ENCODE measurements at regions not wholly inside any gene's neighbourhood (a gene's known extent, or its start where the extent isn't known, plus 50 kb on each side); places are given as distances from the start of the nearest gene placed in this dataset.

DNA sequence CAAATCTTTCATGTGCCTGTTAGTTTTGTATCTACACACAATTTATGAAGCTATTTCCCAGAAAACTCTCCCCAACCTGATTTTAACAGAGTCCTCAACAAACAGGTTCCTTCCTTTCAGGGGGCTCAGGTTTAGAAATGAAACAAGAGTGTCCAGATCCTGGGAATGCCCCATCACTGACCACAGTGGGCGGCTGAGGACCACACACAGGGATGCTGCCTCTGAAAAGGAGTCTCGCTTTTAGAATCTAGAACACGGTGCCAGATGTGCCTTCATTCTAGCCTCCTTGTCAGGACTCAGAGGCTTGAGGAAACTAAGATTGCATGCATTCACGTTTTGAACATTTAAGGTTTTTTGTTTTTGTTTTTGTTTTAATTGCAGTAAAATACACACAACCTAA lies 115.0 kb downstream of the FOXB1 start:
- Histone ChIP-seq H3K9me3 (no peaks in the 10 kb centered on the region), H3K4me3 (ENCODE audit: low read depth in 1 of 2, low read length in 1 of 2) (no peak overlapping the region), H3K36me3 (no peaks in the 10 kb centered on the region), H3K27ac (no peak overlapping the region), H3K27me3 (peaks cover 13% of the 10 kb centered on the region), H3K4me1 (ENCODE audit: control insufficient read depth in 1 of 2, insufficient read depth in 1 of 2, low read depth in 1 of 2, low read length in 1 of 2) (no peaks in the 10 kb centered on the region)
- TF ChIP-seq, protein P1, sequence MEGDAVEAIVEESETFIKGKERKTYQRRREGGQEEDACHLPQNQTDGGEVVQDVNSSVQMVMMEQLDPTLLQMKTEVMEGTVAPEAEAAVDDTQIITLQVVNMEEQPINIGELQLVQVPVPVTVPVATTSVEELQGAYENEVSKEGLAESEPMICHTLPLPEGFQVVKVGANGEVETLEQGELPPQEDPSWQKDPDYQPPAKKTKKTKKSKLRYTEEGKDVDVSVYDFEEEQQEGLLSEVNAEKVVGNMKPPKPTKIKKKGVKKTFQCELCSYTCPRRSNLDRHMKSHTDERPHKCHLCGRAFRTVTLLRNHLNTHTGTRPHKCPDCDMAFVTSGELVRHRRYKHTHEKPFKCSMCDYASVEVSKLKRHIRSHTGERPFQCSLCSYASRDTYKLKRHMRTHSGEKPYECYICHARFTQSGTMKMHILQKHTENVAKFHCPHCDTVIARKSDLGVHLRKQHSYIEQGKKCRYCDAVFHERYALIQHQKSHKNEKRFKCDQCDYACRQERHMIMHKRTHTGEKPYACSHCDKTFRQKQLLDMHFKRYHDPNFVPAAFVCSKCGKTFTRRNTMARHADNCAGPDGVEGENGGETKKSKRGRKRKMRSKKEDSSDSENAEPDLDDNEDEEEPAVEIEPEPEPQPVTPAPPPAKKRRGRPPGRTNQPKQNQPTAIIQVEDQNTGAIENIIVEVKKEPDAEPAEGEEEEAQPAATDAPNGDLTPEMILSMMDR (IDR thresholded peaks at IDR 0.05): no peak

DNA sequence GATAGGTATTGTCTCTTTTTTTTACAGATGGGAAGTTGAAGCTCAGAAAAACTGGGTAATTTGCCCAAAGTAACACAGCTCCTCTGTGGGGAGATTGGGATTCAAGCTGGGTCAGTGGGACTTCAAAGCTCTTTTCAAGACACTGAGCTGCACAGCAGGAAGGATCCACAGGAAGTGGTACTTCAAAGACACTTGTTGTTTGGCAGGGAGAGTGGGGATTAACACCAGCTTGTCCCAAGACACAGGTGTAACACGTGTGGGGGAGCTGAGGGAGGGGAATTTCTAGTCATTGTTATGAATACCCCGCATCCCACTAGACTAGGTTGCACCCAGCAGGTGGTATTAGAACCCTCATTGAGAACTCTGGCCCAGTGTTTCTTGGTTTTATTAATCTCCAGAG lies 116.0 kb downstream of the FOXB1 start:
- Histone ChIP-seq H3K27me3 (peaks cover 19% of the 10 kb centered on the region), H3K36me3 (no peaks in the 10 kb centered on the region), H3K9me3 (no peaks in the 10 kb centered on the region), H3K27ac (no peak overlapping the region), H3K4me1 (ENCODE audit: control insufficient read depth in 1 of 2, insufficient read depth in 1 of 2, low read depth in 1 of 2, low read length in 1 of 2) (no peaks in the 10 kb centered on the region), H3K4me3 (ENCODE audit: low read depth in 1 of 2, low read length in 1 of 2) (no peak overlapping the region)
- TF ChIP-seq, protein P1 (IDR thresholded peaks at IDR 0.05): no peak

DNA sequence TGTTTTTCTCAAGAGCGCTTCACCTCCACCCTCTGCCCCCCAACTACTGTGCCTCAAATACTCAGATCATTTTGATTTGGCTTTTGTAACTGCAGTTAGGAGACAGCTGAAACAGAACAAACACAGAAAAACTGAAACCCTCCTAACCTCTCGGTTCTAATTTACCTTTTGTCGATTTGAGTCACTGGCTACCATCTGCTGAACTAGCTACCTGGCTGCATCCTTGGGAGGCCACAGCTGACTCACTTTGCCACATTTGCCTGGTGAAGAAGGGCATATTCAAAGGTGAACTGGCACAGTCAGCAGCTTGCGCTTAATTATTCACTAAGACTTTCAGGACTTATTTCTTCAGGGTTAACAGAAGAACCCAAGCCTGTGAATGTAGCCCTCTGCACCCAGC lies 117.7 kb downstream of the FOXB1 start:
- peaks cover 32% of the 10 kb centered on the region for H3K27me3 ChIP-seq
- H3K36me3 ChIP-seq: no peaks in the 10 kb centered on the region
- no peaks in the 10 kb centered on the region for H3K9me3 ChIP-seq
- TF ChIP-seq, protein P1 (IDR thresholded peaks at IDR 0.05): no peak
- no peak overlapping the region for H3K27ac ChIP-seq
- H3K4me3 ChIP-seq (ENCODE audit: low read depth in 1 of 2, low read length in 1 of 2): no peak overlapping the region
- H3K4me1 ChIP-seq (ENCODE audit: control insufficient read depth in 1 of 2, insufficient read depth in 1 of 2, low read depth in 1 of 2, low read length in 1 of 2): no peaks in the 10 kb centered on the region

DNA sequence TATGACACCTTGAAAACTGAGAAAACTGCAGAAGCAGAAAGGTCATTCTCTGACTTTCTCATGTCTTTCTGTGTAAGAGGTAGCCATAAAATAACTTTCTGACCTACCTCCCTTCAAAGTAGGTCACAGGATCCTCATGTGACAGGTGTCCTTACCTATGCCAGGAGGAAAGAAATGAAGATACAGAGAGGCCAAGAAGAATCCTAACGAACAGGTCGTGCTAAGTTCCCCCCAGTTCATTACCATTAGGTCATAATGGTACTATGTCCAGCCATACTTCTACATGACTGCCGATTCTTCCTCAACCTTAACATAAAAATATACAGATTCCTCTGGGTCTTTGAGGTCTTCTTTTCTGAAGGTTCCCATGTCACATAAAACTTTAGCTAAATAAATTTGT lies 118.6 kb downstream of the FOXB1 start:
- no peak overlapping the region for H3K27ac ChIP-seq
- H3K4me3 ChIP-seq (ENCODE audit: low read depth in 1 of 2, low read length in 1 of 2): no peak overlapping the region
- TF ChIP-seq, protein P1 (IDR thresholded peaks at IDR 0.05): no peak
- no peaks in the 10 kb centered on the region for H3K36me3 ChIP-seq
- peaks cover 4 to 6% of the 10 kb centered on the region in 2 experiments for H3K4me1 ChIP-seq (ENCODE audit: control insufficient read depth in 1 of 2, insufficient read depth in 1 of 2, low read depth in 1 of 2, low read length in 1 of 2)
- H3K9me3 ChIP-seq: no peaks in the 10 kb centered on the region
- H3K27me3 ChIP-seq: peaks cover 31% of the 10 kb centered on the region

DNA sequence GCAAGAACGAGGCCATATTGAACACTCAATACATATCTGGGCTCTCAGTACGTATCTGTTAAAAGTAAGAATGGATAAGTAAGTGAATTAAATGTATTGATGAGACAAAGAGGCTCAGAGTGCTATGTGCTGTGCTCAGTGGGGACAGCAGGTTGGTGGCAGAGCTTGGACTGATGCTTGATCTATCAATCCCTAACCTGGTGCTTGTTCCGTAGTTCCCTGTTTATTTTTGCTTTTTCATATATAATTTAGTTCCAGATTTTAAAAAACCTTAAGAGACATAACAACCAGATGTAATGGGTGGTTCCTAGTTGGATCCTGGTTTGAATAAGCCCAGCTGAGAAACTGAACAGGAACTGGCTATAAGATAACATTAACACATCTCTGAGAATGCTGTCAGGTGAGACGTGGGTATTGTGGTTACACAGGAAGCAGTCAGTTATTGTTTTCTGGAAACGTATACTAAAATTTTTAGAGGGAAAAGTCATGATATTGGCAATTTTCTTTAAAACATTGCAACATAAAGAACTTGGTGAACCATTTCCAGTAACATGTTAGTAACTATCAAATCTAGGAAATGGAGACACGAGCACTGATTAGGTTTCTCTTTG lies 120.5 kb downstream of the FOXB1 start:
- Histone ChIP-seq H3K4me3 (ENCODE audit: low read depth in 1 of 2, low read length in 1 of 2) (no peak overlapping the region), H3K9me3 (no peaks in the 10 kb centered on the region), H3K27ac (no peak overlapping the region), H3K36me3 (no peaks in the 10 kb centered on the region), H3K27me3 (peaks cover 31% of the 10 kb centered on the region), H3K4me1 (ENCODE audit: control insufficient read depth in 1 of 2, insufficient read depth in 1 of 2, low read depth in 1 of 2, low read length in 1 of 2) (peaks cover 6 to 9% of the 10 kb centered on the region in 2 experiments)
- TF ChIP-seq, protein P1 (IDR thresholded peaks at IDR 0.05): no peak
